ENCODE measurements at regions not wholly inside any gene's neighbourhood (a gene's known extent, or its start where the extent isn't known, plus 50 kb on each side); places are given as distances from the start of the nearest gene placed in this dataset.

GRCh38 chr17:14481664-14482063 lies 180.8 kb downstream of the HS3ST3B1 start:
- no peak for DNase-seq (ENCODE audit: low read depth)

- DNase-seq (ENCODE audit: low read depth), result no peak
These were observed 173.7 kb downstream of the HS3ST3B1 start for GRCh38 chr17:14474591-14474990.

- no peak for DNase-seq (ENCODE audit: low read depth)
These were observed 170.2 kb downstream of the HS3ST3B1 start for GRCh38 chr17:14471052-14471451.

- no peak for DNase-seq (ENCODE audit: low read depth)
These were observed 169.5 kb downstream of the HS3ST3B1 start for GRCh38 chr17:14470417-14470816.

- no peak for DNase-seq (ENCODE audit: low read depth)
These were observed 169.1 kb downstream of the HS3ST3B1 start for GRCh38 chr17:14469971-14470370.

GRCh38 chr17:14468858-14469257 lies 168.0 kb downstream of the HS3ST3B1 start:
- DNase-seq (ENCODE audit: low read depth), result no peak

GRCh38 chr17:14461227-14461548 lies 160.3 kb downstream of the HS3ST3B1 start:
- no peak for DNase-seq (ENCODE audit: low read depth)

GRCh38 chr17:14460516-14461226 lies 159.8 kb downstream of the HS3ST3B1 start:
- DNase-seq (ENCODE audit: low read depth), result no peak

GRCh38 chr17:14459955-14460354 lies 159.1 kb downstream of the HS3ST3B1 start:
- DNase-seq (ENCODE audit: low read depth), result no peak

GRCh38 chr17:14458724-14459123 lies 157.8 kb downstream of the HS3ST3B1 start:
- DNase-seq (ENCODE audit: low read depth), result no peak

GRCh38 chr17:14454746-14455145 lies 153.9 kb downstream of the HS3ST3B1 start:
- DNase-seq (ENCODE audit: low read depth), result no peak

GRCh38 chr17:14452856-14453255 lies 152.0 kb downstream of the HS3ST3B1 start:
- DNase-seq (ENCODE audit: low read depth), result no peak

- no peak for DNase-seq (ENCODE audit: low read depth)
These were observed 150.9 kb downstream of the HS3ST3B1 start for GRCh38 chr17:14451729-14452191.

GRCh38 chr17:14448818-14449217 lies 147.9 kb downstream of the HS3ST3B1 start:
- DNase-seq (ENCODE audit: low read depth), result no peak

GRCh38 chr17:14446825-14447224 lies 145.9 kb downstream of the HS3ST3B1 start:
- DNase-seq (ENCODE audit: low read depth), result no peak

- no peak for DNase-seq (ENCODE audit: low read depth)
These were observed 144.0 kb downstream of the HS3ST3B1 start for GRCh38 chr17:14444915-14445314.

- DNase-seq (ENCODE audit: low read depth), result no peak
These were observed 142.1 kb downstream of the HS3ST3B1 start for GRCh38 chr17:14442798-14443528.

- no peak for DNase-seq (ENCODE audit: low read depth)
These were observed 136.3 kb downstream of the HS3ST3B1 start for GRCh38 chr17:14437176-14437575.

- no peak for DNase-seq (ENCODE audit: low read depth)
These were observed 135.4 kb downstream of the HS3ST3B1 start for GRCh38 chr17:14436266-14436665.

GRCh38 chr17:14434506-14434905 lies 133.6 kb downstream of the HS3ST3B1 start:
- no peak for DNase-seq (ENCODE audit: low read depth)

GRCh38 chr17:14432079-14432478 lies 131.2 kb downstream of the HS3ST3B1 start:
- no peak for DNase-seq (ENCODE audit: low read depth)

- no peak for DNase-seq (ENCODE audit: low read depth)
These were observed 128.2 kb downstream of the HS3ST3B1 start for GRCh38 chr17:14429084-14429483.

GRCh38 chr17:14428648-14429029 lies 127.8 kb downstream of the HS3ST3B1 start:
- DNase-seq (ENCODE audit: low read depth), result no peak

Data from renal cortical epithelial cell (primary cell).